Fibroblast of mammary gland (primary cell): ENCODE measurements at regions not wholly inside any gene's neighbourhood (a gene's known extent, or its start where the extent isn't known, plus 50 kb on each side); places are given as distances from the start of the nearest gene placed in this dataset.
"Not testable (repeated sequence)": the region's sequence is repeated elsewhere in the genome, so short reads cannot be mapped to it uniquely, and the experiment has no call there.

Experiments used
- DNase-seq: peaks from one replicate; pipeline ENCODE4 v3.0.0-alpha.2; 2010; ENCODE audit warnings: low read depth
- H3K4me3 ChIP-seq: 2 replicates; pipeline ENCODE4 v1.5.1; 2011; ENCODE audit warnings: low read depth, mild to moderate bottlenecking, low read length, moderate library complexity; ENCODE audit not compliant: control insufficient read depth
- CTCF ChIP-seq: conservative IDR thresholded peaks from 2 replicates; pipeline ENCODE4 v1.5.1; 2011; ENCODE audit warnings: low read depth, low read length, inconsistent platforms; ENCODE audit not compliant: control insufficient read depth, insufficient read depth

- no peak overlapping the region for H3K4me3 ChIP-seq
- no peak for DNase-seq
- no peak for TF ChIP-seq CTCF
Measured at GRCh38 chr18:43830303-43830702, 553.0 kb upstream of the SYT4 start.

- DNase-seq, result no peak
Measured at GRCh38 chr18:43830947-43831346, 553.7 kb upstream of the SYT4 start.

GRCh38 chr18:43846299-43846698 is 569.0 kb upstream of the SYT4 start:
- peak; percentile 5 for DNase-seq
- TF ChIP-seq CTCF, result no peak
- H3K4me3 ChIP-seq, result no peak overlapping the region

More at GRCh38 chr18:43830947-43831346, 553.7 kb upstream of the SYT4 start:
- no peak overlapping the region for H3K4me3 ChIP-seq
- TF ChIP-seq CTCF, result no peak

GRCh38 chr18:43847164-43848091 is 570.1 kb upstream of the SYT4 start:
- TF ChIP-seq CTCF, result no peak
- DNase-seq, result peak; percentile 86
- no peak overlapping the region for H3K4me3 ChIP-seq

GRCh38 chr18:43849831-43850230 is 572.5 kb upstream of the SYT4 start:
- DNase-seq, H3K4me3 ChIP-seq: not testable (repeated sequence)

GRCh38 chr18:43855376-43855775 is 578.1 kb upstream of the SYT4 start:
- H3K4me3 ChIP-seq, result no peak overlapping the region
- no peak for DNase-seq
- no peak for TF ChIP-seq CTCF

GRCh38 chr18:43863180-43863579 is 585.9 kb upstream of the SYT4 start:
- TF ChIP-seq CTCF, result no peak
- peak; percentile 85 for DNase-seq
- no peak overlapping the region for H3K4me3 ChIP-seq
